IMR-90 (cell line): ENCODE measurements at regions not wholly inside any gene's neighbourhood (a gene's known extent, or its start where the extent isn't known, plus 50 kb on each side); places are given as distances from the start of the nearest gene placed in this dataset.

ENCODE experiments used
- ATAC-seq: fragments of 200-7000 bp; cut with Tn5 transposase; 2 replicates; pipeline ENCODE4 v1.9.1; 2020; ENCODE audit warnings: low read depth, mild to moderate bottlenecking, moderate library complexity
- BruUV-seq: library from RNA; stranded (reverse); fragments of 400-500 nt; replicated peaks from 2 replicates; lab custom pipeline; 2021; lab: Mats Ljungman, UMichigan
- CTCF ChIA-PET: fragments of 300-600 bp; formaldehyde crosslinking; extraction: SDS; loops from one replicate; lab custom pipeline; 2021; ENCODE audit warnings: antibody characterized with exemption; lab: Yijun Ruan, JAX
- POLR2A ChIA-PET: fragments of 300-600 bp; sonication (Branson Sonifier 250); formaldehyde crosslinking; loops from one replicate; lab custom pipeline; 2022; ENCODE audit warnings: antibody characterized with exemption; ENCODE audit not compliant: unreplicated experiment; lab: Charles Lee
- DNase-seq: peaks from one replicate; pipeline ENCODE4 v3.0.0; 2013
- H2AFZ ChIP-seq: replicated peaks from 2 replicates; pipeline ENCODE3; 2013; ENCODE audit warnings: low read length, mild to moderate bottlenecking; ENCODE audit not compliant: poor library complexity
- H2AK5ac ChIP-seq: 2 replicates; pipeline ENCODE4 v1.6.1; 2013; ENCODE audit warnings: low read depth, low read length, inconsistent platforms
- H2AK9ac ChIP-seq: replicated peaks from 2 replicates; pipeline ENCODE3; 2013; ENCODE audit warnings: mild to moderate bottlenecking, low read depth, low read length, moderate library complexity; ENCODE audit not compliant: poor library complexity
- H2BK120ac ChIP-seq: 2 replicates; pipeline ENCODE4 v1.6.1; 2013; ENCODE audit warnings: low read depth, low read length, inconsistent platforms
- H2BK15ac ChIP-seq: 3 replicates; pipeline ENCODE4 v1.6.1; 2013; ENCODE audit warnings: low read depth, low read length, inconsistent platforms
- H2BK20ac ChIP-seq: 2 replicates; pipeline ENCODE4 v1.6.1; 2013; ENCODE audit warnings: low read depth, mild to moderate bottlenecking, inconsistent platforms, low read length, moderate library complexity
- H2BK5ac ChIP-seq: 2 replicates; pipeline ENCODE4 v1.6.1; 2013; ENCODE audit warnings: mild to moderate bottlenecking, low read depth, low read length, inconsistent platforms; ENCODE audit not compliant: poor library complexity, severe bottlenecking
- H3K14ac ChIP-seq: replicated peaks from 2 replicates; pipeline ENCODE4 v1.6.1; 2013; ENCODE audit warnings: low read depth, low read length, inconsistent platforms
- H3K18ac ChIP-seq: 2 replicates; pipeline ENCODE4 v1.6.1; 2013; ENCODE audit warnings: low read depth, low read length, control low read depth
- H3K23ac ChIP-seq: 2 replicates; pipeline ENCODE4 v1.6.1; 2013; ENCODE audit warnings: low read depth, low read length, inconsistent platforms
- H3K27ac ChIP-seq: 2 replicates; pipeline ENCODE4 v1.5.1; 2013; ENCODE audit warnings: mild to moderate bottlenecking, control low read depth, low read length; ENCODE audit not compliant: insufficient read depth
- H3K27me3 ChIP-seq: 2 replicates; pipeline ENCODE4 v1.6.1; 2013; ENCODE audit warnings: low read length; ENCODE audit not compliant: control insufficient read depth, insufficient read depth
- H3K36me3 ChIP-seq: 2 replicates; pipeline ENCODE4 v1.6.1; 2013; ENCODE audit warnings: low read length, mixed read lengths; ENCODE audit not compliant: control insufficient read depth, insufficient read depth
- H3K4ac ChIP-seq: 2 replicates; pipeline ENCODE4 v1.6.1; 2013; ENCODE audit warnings: low read depth, low read length, inconsistent platforms
- H3K4me1 ChIP-seq: 2 replicates; pipeline ENCODE4 v1.6.1; 2013; ENCODE audit warnings: low read length, mixed read lengths; ENCODE audit not compliant: control insufficient read depth, insufficient read depth
- H3K4me2 ChIP-seq: 2 replicates; pipeline ENCODE4 v1.6.1; 2013; ENCODE audit warnings: low read depth, mild to moderate bottlenecking, control low read depth, low read length, moderate library complexity
- H3K4me3 ChIP-seq: 2 replicates; pipeline ENCODE4 v1.5.1; 2013; ENCODE audit warnings: low read depth, mild to moderate bottlenecking, control low read depth, low read length, moderate library complexity; ENCODE audit not compliant: insufficient read depth
- H3K56ac ChIP-seq: 2 replicates; pipeline ENCODE4 v1.6.1; 2013; ENCODE audit warnings: low read length, inconsistent platforms; ENCODE audit not compliant: insufficient read depth; ENCODE audit errors: extremely low read depth
- H3K79me1 ChIP-seq, 2 experiments: 2 replicates each; pipeline ENCODE4 v1.6.1; 2013; ENCODE audit warnings: low read length in 2 of 2, inconsistent platforms in 1 of 2, low read depth in 1 of 2
- H3K9ac ChIP-seq: 2 replicates; pipeline ENCODE4 v1.6.1; 2013; ENCODE audit warnings: low read depth, low read length, control low read depth
- H3K9me1 ChIP-seq: 2 replicates; pipeline ENCODE4 v1.6.1; 2013; ENCODE audit warnings: low read length, inconsistent platforms; ENCODE audit not compliant: insufficient read depth
- H3K9me3 ChIP-seq: 2 replicates; pipeline ENCODE4 v1.6.1; 2013; ENCODE audit warnings: low read length; ENCODE audit not compliant: control insufficient read depth, insufficient read depth
- H4K20me1 ChIP-seq: 2 replicates; pipeline ENCODE4 v1.6.1; 2013; ENCODE audit warnings: low read length, inconsistent platforms; ENCODE audit not compliant: insufficient read depth
- H4K5ac ChIP-seq: 2 replicates; pipeline ENCODE4 v1.6.1; 2013; ENCODE audit warnings: mild to moderate bottlenecking, low read depth, low read length, control low read depth
- H4K8ac ChIP-seq, 2 experiments: 2 replicates each; pipeline ENCODE4 v1.6.1; 2013; ENCODE audit warnings: low read depth in 2 of 2, low read length in 2 of 2, control low read depth in 1 of 2, inconsistent platforms in 1 of 2
- H4K91ac ChIP-seq: 2 replicates; pipeline ENCODE4 v1.6.1; 2013; ENCODE audit warnings: low read depth, low read length, inconsistent platforms; ENCODE audit not compliant: insufficient read depth
- BHLHE40 ChIP-seq: fragments of 150-350 bp; IDR thresholded peaks from 2 replicates; pipeline ENCODE4 v1.6.1; 2016; ENCODE audit warnings: mild to moderate bottlenecking, low read depth, low read length
- CEBPB ChIP-seq: IDR thresholded peaks from 2 replicates; pipeline ENCODE4 v1.6.1; 2012; ENCODE audit warnings: low read depth, low read length, improper control_type of control experiment
- CHD1 ChIP-seq: IDR thresholded peaks from 2 replicates; pipeline ENCODE4 v1.6.1; 2012; ENCODE audit warnings: low read depth, low read length, improper control_type of control experiment
- CTCF ChIP-seq: conservative IDR thresholded peaks from 2 replicates; pipeline ENCODE4 v1.5.1; 2012; ENCODE audit warnings: mild to moderate bottlenecking, low read depth, low read length, improper control_type of control experiment
- ELK1 ChIP-seq: fragments of 150-350 bp; IDR thresholded peaks from 2 replicates; pipeline ENCODE4 v1.6.1; 2016; ENCODE audit warnings: low read depth, mild to moderate bottlenecking, low read length, moderate library complexity, borderline replicate concordance
- FOS ChIP-seq: fragments of 150-350 bp; IDR thresholded peaks from 2 replicates; pipeline ENCODE4 v1.6.1; 2016; ENCODE audit warnings: low read depth, low read length
- MAFK ChIP-seq: IDR thresholded peaks from 2 replicates; pipeline ENCODE4 v1.6.1; 2012; ENCODE audit warnings: low read depth, low read length, improper control_type of control experiment
- MAZ ChIP-seq: IDR thresholded peaks from 2 replicates; pipeline ENCODE4 v1.6.1; 2012; ENCODE audit warnings: low read depth, mild to moderate bottlenecking, low read length, improper control_type of control experiment, moderate library complexity, borderline replicate concordance
- MXI1 ChIP-seq: IDR thresholded peaks from 2 replicates; pipeline ENCODE4 v1.6.1; 2012; ENCODE audit warnings: low read depth, mild to moderate bottlenecking, low read length, moderate library complexity, borderline replicate concordance
- NFE2L2 ChIP-seq: fragments of 150-350 bp; IDR thresholded peaks from 2 replicates; pipeline ENCODE4 v1.6.1; 2016; ENCODE audit warnings: low read depth, mild to moderate bottlenecking, low read length
- POLR2A ChIP-seq: IDR thresholded peaks from 2 replicates; pipeline ENCODE4 v1.6.1; 2012; ENCODE audit warnings: mild to moderate bottlenecking, low read depth, low read length
- RAD21 ChIP-seq: IDR thresholded peaks from 2 replicates; pipeline ENCODE4 v1.6.1; 2012; ENCODE audit warnings: low read length, improper control_type of control experiment
- RCOR1 ChIP-seq: IDR thresholded peaks from 2 replicates; pipeline ENCODE4 v1.6.1; 2012; ENCODE audit warnings: mild to moderate bottlenecking, low read length, improper control_type of control experiment; ENCODE audit not compliant: insufficient replicate concordance
- RFX5 ChIP-seq: IDR thresholded peaks from 2 replicates; pipeline ENCODE4 v1.8.0; 2012; ENCODE audit warnings: low read depth, mild to moderate bottlenecking, low read length, moderate library complexity
- SMC3 ChIP-seq: fragments of 150-350 bp; IDR thresholded peaks from 2 replicates; pipeline ENCODE4 v1.6.1; 2016; ENCODE audit warnings: low read depth, mild to moderate bottlenecking, antibody characterized with exemption, low read length, moderate library complexity
- USF2 ChIP-seq: fragments of 150-350 bp; IDR thresholded peaks from 2 replicates; pipeline ENCODE4 v1.6.1; 2017; ENCODE audit warnings: mild to moderate bottlenecking, antibody characterized with exemption, low read length, low read depth
- WGBS, 2 experiments: methylation state at CpG; one replicate each; pipeline versions ENCODE4 v1.1.5 to v1.1.7; 2013; ENCODE audit warnings: missing lambda C conversion rate in 2 of 2; ENCODE audit not compliant: insufficient read length in 1 of 2; ENCODE audit errors: extremely low coverage in 2 of 2; 5-methylcytosine and 5-hydroxymethylcytosine counted together
- dilution Hi-C: fragments of 300-500 bp; cut with HindIII; formaldehyde crosslinking; loops from one replicate; pipeline ENCODE4 v1.14.3; 2018; ENCODE audit warnings: low sequenced_read_pairs; ENCODE audit not compliant: unreplicated experiment
- in situ Hi-C: fragments of 300-500 bp; cut with MboI; formaldehyde crosslinking; loops from 3 replicates; pipeline ENCODE4 v1.14.3; 2019; ENCODE audit warnings: low sequenced_read_pairs, inconsistent platforms, mixed read lengths
- intact Hi-C: fragments of 100-400 bp; cut with micrococcal nuclease; formaldehyde crosslinking; loops from 2 replicates; pipeline ENCODE4 v1.10.0; 2022

- Histone ChIP-seq H2BK15ac (no peak overlapping the region), H2AK9ac (no peak overlapping the region), H2BK5ac (no peak overlapping the region), H4K91ac (no peak overlapping the region), H3K9ac (no peak overlapping the region), H3K36me3 (no peaks in the 10 kb centered on the region), H3K9me3 (no peaks in the 10 kb centered on the region), H3K4me3 (no peak overlapping the region), H3K56ac (no peak overlapping the region), H4K20me1 (no peaks in the 10 kb centered on the region), H4K5ac (no peak overlapping the region), H4K8ac (no peak overlapping the region), H3K4me1 (no peaks in the 10 kb centered on the region), H3K27me3 (peaks cover 2% of the 10 kb centered on the region; the same call in 1 of the 2 replicates), H3K4ac (no peak overlapping the region), H2BK120ac (no peak overlapping the region), H2AK5ac (no peak overlapping the region), H3K23ac (no peak overlapping the region), H3K79me1 (no peaks in the 10 kb centered on the region), H3K4me2 (no peak overlapping the region), H3K18ac (no peak overlapping the region), H2AFZ (peak overlapping the region; percentile 51), H3K9me1 (no peaks in the 10 kb centered on the region), H3K27ac (no peak overlapping the region), H2BK20ac (no peak overlapping the region), H3K14ac (no peak overlapping the region)
- in situ Hi-C loops, result no loop called here
- ATAC-seq (no peak), DNase-seq (no peak)
- WGBS, 2 experiments, result no CpG with 5 or more reads among the region's 2 CpGs
- POLR2A ChIA-PET, result no interaction called here
- dilution Hi-C loops, result no loop called here
- no TSS peak for BruUV-seq
- intact Hi-C loops, result no loop called here
- CTCF ChIA-PET, result no interaction called here
- TF ChIP-seq MXI1, result no peak
- no peak for TF ChIP-seq MAFK
- no peak for TF ChIP-seq CTCF
- TF ChIP-seq MAZ, result no peak
- TF ChIP-seq NFE2L2, result no peak
- no peak for TF ChIP-seq FOS
- TF ChIP-seq RAD21, result no peak
- TF ChIP-seq SMC3, result no peak
- no peak for TF ChIP-seq POLR2A
- TF ChIP-seq ELK1, result no peak
- no peak for TF ChIP-seq CHD1
- no peak for TF ChIP-seq RFX5
- no peak for TF ChIP-seq USF2
- TF ChIP-seq BHLHE40, result no peak
- TF ChIP-seq CEBPB, result no peak
- TF ChIP-seq RCOR1, result no peak
Measured at GRCh38 chr1:38773483-38773882, 86.1 kb downstream of the RRAGC start.
